22Rv1 (cell line): ENCODE measurements at regions not wholly inside any gene's neighbourhood (a gene's known extent, or its start where the extent isn't known, plus 50 kb on each side); places are given as distances from the start of the nearest gene placed in this dataset.

ENCODE experiments used
- H3K27ac ChIP-seq: fragments of 450-650 bp; 2 replicates; pipeline ENCODE4 v1.5.1; 2017
- ZFX ChIP-seq: fragments of 450-650 bp; IDR thresholded peaks from 2 replicates; pipeline ENCODE4 v1.6.1; 2017; ENCODE audit warnings: antibody characterized with exemption, borderline replicate concordance
- TF ChIP-seq, protein P1 (sequence below): fragments of 450-650 bp; IDR thresholded peaks from 2 replicates; pipeline ENCODE4 v1.5.1; 2017; ENCODE audit warnings: mild to moderate bottlenecking

DNA sequence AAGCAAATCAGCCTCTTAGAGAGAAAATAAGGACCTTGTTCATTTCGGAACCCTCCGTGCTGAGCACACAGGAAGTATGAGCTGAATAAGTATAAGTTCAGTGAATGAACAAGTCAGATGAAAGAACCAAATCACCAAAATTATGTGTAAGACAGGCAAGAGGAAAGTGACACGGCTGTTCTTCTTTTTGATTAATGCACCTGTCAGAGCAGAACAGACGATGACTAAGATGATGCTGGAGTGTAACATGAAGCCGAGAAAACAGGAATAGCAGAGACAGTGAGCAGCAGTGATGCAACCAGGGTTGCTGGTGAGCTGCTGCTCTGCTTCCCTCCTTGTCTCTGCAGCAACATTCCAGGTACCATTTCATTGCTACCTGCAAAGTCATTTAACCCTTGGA lies 861.1 kb downstream of the GALC start:
- H3K27ac ChIP-seq, result no peak overlapping the region
- TF ChIP-seq ZFX, result no peak
- TF ChIP-seq, protein P1, sequence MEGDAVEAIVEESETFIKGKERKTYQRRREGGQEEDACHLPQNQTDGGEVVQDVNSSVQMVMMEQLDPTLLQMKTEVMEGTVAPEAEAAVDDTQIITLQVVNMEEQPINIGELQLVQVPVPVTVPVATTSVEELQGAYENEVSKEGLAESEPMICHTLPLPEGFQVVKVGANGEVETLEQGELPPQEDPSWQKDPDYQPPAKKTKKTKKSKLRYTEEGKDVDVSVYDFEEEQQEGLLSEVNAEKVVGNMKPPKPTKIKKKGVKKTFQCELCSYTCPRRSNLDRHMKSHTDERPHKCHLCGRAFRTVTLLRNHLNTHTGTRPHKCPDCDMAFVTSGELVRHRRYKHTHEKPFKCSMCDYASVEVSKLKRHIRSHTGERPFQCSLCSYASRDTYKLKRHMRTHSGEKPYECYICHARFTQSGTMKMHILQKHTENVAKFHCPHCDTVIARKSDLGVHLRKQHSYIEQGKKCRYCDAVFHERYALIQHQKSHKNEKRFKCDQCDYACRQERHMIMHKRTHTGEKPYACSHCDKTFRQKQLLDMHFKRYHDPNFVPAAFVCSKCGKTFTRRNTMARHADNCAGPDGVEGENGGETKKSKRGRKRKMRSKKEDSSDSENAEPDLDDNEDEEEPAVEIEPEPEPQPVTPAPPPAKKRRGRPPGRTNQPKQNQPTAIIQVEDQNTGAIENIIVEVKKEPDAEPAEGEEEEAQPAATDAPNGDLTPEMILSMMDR, result no peak

DNA sequence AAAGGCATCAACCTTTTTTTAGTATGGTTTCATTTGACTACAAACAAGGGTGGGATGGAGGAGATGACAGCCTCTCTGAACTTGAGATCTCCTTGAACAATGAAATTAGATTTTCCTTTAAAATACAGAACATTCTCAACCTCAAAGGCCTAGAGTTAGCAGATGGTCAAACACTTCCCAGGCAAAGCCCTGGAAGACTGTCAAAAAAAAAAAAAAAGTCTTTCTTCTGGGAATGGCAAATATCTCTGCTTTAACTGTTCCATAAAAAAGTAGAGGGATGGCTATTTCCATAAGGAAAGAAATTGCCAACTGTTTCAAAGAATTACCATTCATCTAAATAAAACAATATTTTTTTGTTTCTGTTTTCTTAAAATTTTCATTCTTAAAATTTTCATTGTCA lies 870.8 kb downstream of the GALC start:
- H3K27ac ChIP-seq, result no peak overlapping the region
- TF ChIP-seq, protein P1, result no peak

DNA sequence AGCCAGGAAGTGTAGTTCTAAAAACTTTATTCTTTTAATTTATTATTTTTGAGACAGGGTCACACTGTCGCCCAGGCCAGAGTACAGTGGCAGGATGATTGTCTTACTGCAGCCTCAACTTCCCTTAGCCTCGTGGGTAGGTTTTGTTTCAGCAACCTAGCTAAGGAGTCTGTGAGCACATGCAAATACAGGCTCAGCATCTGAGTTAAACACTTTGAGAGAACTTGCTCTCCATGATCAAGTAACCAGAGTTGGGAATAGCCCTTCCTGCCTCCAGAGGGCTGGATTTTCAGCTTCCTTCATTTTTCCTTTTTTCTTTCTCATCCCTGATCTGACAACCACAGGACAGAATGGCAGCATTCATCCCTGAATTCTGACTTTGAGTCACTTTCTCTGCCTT lies 871.3 kb downstream of the GALC start:
- TF ChIP-seq ZFX, result no peak
- TF ChIP-seq, protein P1, result no peak
- H3K27ac ChIP-seq, result no peak overlapping the region

DNA sequence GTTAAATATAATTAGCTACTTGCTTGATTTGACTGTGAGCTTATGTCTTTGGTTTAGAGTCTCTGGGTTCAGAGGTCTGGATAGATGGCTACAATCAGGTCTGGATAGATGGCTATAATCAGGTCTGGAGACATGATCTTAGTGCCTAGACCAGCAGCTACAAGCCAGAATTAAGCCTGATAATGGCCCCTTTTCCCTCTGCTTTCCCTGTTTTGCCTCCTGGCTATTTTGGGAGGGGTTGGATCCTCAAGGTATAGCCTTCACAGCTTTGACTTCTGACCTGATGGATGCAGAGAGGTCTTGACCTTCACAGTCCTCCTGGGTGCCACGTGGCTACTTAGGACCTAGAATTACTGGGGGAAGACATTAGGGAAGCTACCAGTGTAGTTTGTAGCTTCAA lies 877.7 kb downstream of the GALC start:
- TF ChIP-seq, protein P1, result no peak
- no peak for TF ChIP-seq ZFX
- no peak overlapping the region for H3K27ac ChIP-seq

DNA sequence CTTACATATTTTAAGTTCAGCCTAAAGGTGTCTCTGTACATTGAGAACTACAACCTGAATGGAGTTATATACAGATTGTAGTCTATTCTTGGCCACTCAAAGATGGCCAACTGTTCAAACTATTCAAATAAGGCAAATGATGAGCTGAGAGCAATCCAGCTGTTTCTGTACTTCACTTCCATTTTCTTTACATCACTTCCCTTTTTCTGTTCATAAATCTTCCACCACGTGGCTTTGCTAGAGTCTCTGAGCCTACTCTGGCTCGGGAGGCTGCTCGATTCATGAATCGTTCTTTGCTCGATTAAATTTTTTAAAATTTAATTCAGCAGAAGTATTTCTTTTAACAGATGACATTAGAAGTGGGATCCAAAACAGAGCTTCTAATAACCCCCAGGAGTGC lies 879.7 kb downstream of the GALC start:
- TF ChIP-seq, protein P1, result no peak
- TF ChIP-seq ZFX, result no peak
- no peak overlapping the region for H3K27ac ChIP-seq

DNA sequence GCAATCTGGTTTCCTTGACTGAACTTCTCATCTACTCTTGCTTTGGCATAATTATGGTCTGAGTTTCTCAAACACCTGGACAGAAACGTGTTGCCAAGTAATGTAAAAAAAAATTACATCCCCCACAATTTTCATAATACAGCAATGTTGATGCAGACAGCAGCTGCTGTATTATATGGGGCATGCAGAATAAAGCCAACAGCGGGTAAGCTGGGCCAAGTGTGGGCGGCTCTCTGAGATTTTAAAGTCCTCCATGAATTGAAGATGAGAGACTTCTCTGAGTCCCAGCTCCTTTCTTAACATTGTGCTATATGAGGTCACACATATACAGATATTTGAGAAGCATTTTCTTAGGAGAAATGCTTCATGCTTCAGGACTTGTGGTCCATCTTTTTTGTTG lies 881.2 kb downstream of the GALC start:
- H3K27ac ChIP-seq, result no peak overlapping the region

DNA sequence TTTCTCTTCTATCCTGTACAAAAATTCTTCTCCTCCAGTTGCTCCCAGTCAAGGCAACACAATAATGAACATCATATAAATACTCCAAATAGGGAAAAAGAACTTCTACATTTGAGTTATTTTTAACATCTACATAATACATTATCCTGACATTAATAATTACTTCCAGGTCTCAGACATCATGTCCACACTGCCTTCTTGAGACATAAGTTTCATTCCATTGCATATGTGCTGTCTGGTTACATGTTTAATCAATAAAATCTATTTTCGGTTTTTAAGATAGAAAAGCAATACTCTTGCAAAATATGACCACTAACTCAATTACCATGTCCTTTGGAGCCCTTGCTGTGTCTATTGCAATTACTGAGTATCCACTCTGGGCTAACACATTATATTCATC lies 881.9 kb downstream of the GALC start:
- TF ChIP-seq, protein P1, result no peak
- no peak for TF ChIP-seq ZFX
- H3K27ac ChIP-seq, result no peak overlapping the region

More for the DNA sequence above, 881.2 kb downstream of the GALC start:
- TF ChIP-seq ZFX, result no peak
- TF ChIP-seq, protein P1, result no peak

DNA sequence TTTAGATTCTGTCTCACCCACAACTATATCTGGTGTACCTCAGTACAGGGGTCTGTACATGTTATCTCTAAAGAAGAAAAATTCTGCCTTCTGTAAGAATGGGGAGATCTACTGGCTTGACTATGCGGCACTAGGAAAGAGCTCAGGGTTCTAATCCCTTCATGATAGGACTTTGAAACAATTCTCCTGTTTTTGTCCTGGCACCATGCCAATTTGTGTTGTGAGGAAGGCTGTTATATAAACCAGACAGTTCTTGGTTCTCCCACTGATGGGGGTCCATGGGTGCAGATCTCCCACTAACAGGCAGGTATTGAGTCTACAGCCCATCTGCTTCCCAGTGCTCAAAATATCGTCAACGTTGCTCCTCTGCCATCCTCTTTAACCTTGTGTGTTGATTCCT lies 883.7 kb downstream of the GALC start:
- TF ChIP-seq, protein P1, result no peak
- no peak overlapping the region for H3K27ac ChIP-seq
